ENCODE measurements at regions not wholly inside any gene's neighbourhood (a gene's known extent, or its start where the extent isn't known, plus 50 kb on each side); places are given as distances from the start of the nearest gene placed in this dataset.

DNA sequence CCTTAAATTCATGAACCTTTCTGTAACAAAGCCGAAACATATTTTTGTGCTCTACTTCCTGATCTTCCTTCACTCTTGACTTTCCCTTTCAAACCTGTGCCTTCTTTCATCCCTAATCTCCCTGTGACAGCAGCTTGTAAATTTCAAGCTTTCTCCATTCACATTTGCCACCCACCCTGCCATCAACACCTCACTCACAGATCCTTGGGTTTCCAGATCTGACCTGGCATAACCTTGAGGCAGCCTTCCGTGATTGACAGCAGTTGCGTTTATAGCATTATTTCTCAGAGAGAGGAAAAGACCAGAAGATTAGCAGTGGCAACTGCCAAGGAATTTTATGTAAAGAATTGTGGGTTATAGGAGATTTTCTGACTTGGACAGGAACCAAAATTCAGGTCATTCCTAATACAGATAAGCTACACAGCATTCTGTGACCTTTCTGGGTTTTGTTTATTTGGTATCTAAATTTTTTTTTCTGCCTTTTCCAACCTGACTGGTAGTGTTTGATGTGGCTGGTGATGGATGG lies 260.0 kb downstream of the NR2F1-AS1 start:
- H4K20me1 ChIP-seq (ENCODE audit: insufficient read depth, low read length), result no peaks in the 10 kb centered on the region
- TF ChIP-seq EZH2 (IDR thresholded peaks at IDR 0.05; ENCODE audit: borderline replicate concordance, low read length), result no peak
- TF ChIP-seq, protein P1, sequence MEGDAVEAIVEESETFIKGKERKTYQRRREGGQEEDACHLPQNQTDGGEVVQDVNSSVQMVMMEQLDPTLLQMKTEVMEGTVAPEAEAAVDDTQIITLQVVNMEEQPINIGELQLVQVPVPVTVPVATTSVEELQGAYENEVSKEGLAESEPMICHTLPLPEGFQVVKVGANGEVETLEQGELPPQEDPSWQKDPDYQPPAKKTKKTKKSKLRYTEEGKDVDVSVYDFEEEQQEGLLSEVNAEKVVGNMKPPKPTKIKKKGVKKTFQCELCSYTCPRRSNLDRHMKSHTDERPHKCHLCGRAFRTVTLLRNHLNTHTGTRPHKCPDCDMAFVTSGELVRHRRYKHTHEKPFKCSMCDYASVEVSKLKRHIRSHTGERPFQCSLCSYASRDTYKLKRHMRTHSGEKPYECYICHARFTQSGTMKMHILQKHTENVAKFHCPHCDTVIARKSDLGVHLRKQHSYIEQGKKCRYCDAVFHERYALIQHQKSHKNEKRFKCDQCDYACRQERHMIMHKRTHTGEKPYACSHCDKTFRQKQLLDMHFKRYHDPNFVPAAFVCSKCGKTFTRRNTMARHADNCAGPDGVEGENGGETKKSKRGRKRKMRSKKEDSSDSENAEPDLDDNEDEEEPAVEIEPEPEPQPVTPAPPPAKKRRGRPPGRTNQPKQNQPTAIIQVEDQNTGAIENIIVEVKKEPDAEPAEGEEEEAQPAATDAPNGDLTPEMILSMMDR (IDR thresholded peaks at IDR 0.05; ENCODE audit: low read length), result no peak
- H3K9me3 ChIP-seq (ENCODE audit: low read length), result no peaks in the 10 kb centered on the region
- no peaks in the 10 kb centered on the region for H3K27me3 ChIP-seq (ENCODE audit: insufficient read depth, low read length)
- H3K36me3 ChIP-seq (ENCODE audit: insufficient read depth, low read length), result no peaks in the 10 kb centered on the region
- no peak overlapping the region for H3K27ac ChIP-seq (ENCODE audit: low read depth, low read length, poor library complexity, severe bottlenecking)
- no peak overlapping the region for H2AFZ ChIP-seq (ENCODE audit: low read length)
- no peaks in the 10 kb centered on the region for H3K79me2 ChIP-seq (ENCODE audit: insufficient read depth, low read length)
- H3K9me2 ChIP-seq (ENCODE audit: low read depth, low read length), result no peaks in the 10 kb centered on the region
- H3F3A ChIP-seq (ENCODE audit: insufficient read depth, low read length), result no peaks in the 10 kb centered on the region
- no peaks in the 10 kb centered on the region for H3K4me1 ChIP-seq (ENCODE audit: insufficient read depth, low read length, severe bottlenecking)
- no peak overlapping the region for H3K4me3 ChIP-seq (ENCODE audit: low read depth, low read length, poor library complexity, severe bottlenecking)
- H3K4me2 ChIP-seq (ENCODE audit: low read length), result no peak overlapping the region
- no peak overlapping the region for H3K9ac ChIP-seq (ENCODE audit: low read length)

DNA sequence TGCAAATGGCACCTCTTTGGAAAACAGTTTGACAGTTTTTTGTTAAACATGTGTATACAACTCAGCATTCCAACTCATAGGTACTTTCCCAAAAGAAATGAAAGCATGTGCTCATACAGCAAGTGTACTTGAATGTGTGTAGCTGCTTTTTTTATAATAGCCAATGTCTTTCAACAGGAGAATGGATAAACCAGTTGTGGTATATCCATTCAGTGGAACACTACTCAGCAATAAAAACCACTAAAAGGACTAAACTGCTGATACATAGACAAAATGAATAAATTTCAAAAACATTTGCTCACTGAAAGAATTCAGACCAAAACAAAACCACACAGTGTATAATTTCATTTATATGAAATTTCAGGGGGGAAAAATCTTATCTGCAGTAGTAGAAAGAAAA lies 267.3 kb downstream of the NR2F1-AS1 start:
- Histone ChIP-seq H3K4me1 (ENCODE audit: insufficient read depth, low read length, severe bottlenecking) (no peaks in the 10 kb centered on the region), H3K9me3 (ENCODE audit: low read length) (no peaks in the 10 kb centered on the region), H3K36me3 (ENCODE audit: insufficient read depth, low read length) (no peaks in the 10 kb centered on the region), H3K79me2 (ENCODE audit: insufficient read depth, low read length) (no peaks in the 10 kb centered on the region), H3K9ac (ENCODE audit: low read length) (no peak overlapping the region), H3F3A (ENCODE audit: insufficient read depth, low read length) (no peaks in the 10 kb centered on the region), H3K27me3 (ENCODE audit: insufficient read depth, low read length) (no peaks in the 10 kb centered on the region), H2AFZ (ENCODE audit: low read length) (no peak overlapping the region), H3K27ac (ENCODE audit: low read depth, low read length, poor library complexity, severe bottlenecking) (no peak overlapping the region), H3K4me3 (ENCODE audit: low read depth, low read length, poor library complexity, severe bottlenecking) (no peak overlapping the region), H3K9me2 (ENCODE audit: low read depth, low read length) (no peaks in the 10 kb centered on the region), H4K20me1 (ENCODE audit: insufficient read depth, low read length) (no peaks in the 10 kb centered on the region), H3K4me2 (ENCODE audit: low read length) (no peak overlapping the region)
- no peak for TF ChIP-seq EZH2 (IDR thresholded peaks at IDR 0.05; ENCODE audit: borderline replicate concordance, low read length)
- TF ChIP-seq, protein P1 (IDR thresholded peaks at IDR 0.05; ENCODE audit: low read length), result no peak

DNA sequence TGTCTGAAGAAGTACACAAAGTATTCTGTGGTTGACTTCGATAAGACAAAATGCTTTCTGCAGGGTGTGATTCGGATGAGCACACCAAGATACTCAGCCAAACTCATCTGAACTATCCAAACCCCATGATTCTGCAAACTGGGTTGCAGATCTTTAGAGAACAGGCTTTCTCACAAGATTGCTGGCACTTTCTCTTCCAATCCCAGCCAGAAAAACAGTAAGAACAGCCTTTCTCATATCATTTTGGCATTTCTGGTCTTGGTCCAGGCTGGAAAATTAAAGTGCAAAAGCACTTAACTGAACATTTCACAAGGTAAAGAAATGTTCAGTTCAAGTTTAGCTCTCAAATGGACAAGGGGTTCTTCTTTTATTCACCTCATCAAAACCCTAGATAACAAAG lies 269.1 kb downstream of the NR2F1-AS1 start:
- Histone ChIP-seq H3K4me3 (ENCODE audit: low read depth, low read length, poor library complexity, severe bottlenecking) (no peak overlapping the region), H3K27me3 (ENCODE audit: insufficient read depth, low read length) (no peaks in the 10 kb centered on the region), H2AFZ (ENCODE audit: low read length) (no peak overlapping the region), H3K9ac (ENCODE audit: low read length) (no peak overlapping the region), H3K79me2 (ENCODE audit: insufficient read depth, low read length) (no peaks in the 10 kb centered on the region), H4K20me1 (ENCODE audit: insufficient read depth, low read length) (no peaks in the 10 kb centered on the region), H3K9me3 (ENCODE audit: low read length) (no peaks in the 10 kb centered on the region), H3K4me2 (ENCODE audit: low read length) (no peak overlapping the region), H3K36me3 (ENCODE audit: insufficient read depth, low read length) (no peaks in the 10 kb centered on the region), H3K27ac (ENCODE audit: low read depth, low read length, poor library complexity, severe bottlenecking) (no peak overlapping the region), H3K4me1 (ENCODE audit: insufficient read depth, low read length, severe bottlenecking) (no peaks in the 10 kb centered on the region), H3K9me2 (ENCODE audit: low read depth, low read length) (no peaks in the 10 kb centered on the region), H3F3A (ENCODE audit: insufficient read depth, low read length) (no peaks in the 10 kb centered on the region)
- TF ChIP-seq EZH2 (IDR thresholded peaks at IDR 0.05; ENCODE audit: borderline replicate concordance, low read length), result no peak
- TF ChIP-seq, protein P1 (IDR thresholded peaks at IDR 0.05; ENCODE audit: low read length), result no peak

Measured in OCI-LY1 (cell line).